Loucy (cell line): ENCODE measurements at regions not wholly inside any gene's neighbourhood (a gene's known extent, or its start where the extent isn't known, plus 50 kb on each side); places are given as distances from the start of the nearest gene placed in this dataset.

Experiments
- EZH2phosphoT487 ChIP-seq: fragments of 200-600 bp; IDR thresholded peaks from 2 replicates; pipeline ENCODE4 v1.6.1; 2018; ENCODE audit warnings: antibody characterized with exemption, mild to moderate bottlenecking, moderate library complexity, borderline replicate concordance
- TF ChIP-seq, protein P1 (sequence below): fragments of 200-600 bp; sonication (generic); conservative IDR thresholded peaks from 2 replicates; pipeline ENCODE4 v1.5.1; 2014; ENCODE audit warnings: mild to moderate bottlenecking, antibody characterized with exemption, low read length

DNA sequence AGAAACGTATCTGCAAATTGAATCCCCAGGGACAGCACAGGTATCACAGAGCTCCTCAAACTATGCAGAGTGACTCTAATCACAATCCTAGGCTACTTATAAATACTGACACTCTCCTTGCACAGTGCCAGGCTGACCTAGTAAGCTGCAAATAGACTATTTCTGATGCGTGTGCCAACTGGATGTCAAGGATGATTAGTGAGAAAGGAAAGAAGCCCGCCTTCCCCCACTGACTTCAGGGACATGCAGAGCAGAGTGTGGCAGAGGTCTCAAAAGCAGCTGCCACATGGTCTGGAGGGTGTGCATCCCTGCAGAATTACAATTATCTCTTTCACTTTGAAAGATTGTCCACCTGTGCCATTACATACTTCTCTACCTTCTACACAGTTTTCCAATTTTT, 235.6 kb downstream of the CPS1 start:
- TF ChIP-seq, protein P1, sequence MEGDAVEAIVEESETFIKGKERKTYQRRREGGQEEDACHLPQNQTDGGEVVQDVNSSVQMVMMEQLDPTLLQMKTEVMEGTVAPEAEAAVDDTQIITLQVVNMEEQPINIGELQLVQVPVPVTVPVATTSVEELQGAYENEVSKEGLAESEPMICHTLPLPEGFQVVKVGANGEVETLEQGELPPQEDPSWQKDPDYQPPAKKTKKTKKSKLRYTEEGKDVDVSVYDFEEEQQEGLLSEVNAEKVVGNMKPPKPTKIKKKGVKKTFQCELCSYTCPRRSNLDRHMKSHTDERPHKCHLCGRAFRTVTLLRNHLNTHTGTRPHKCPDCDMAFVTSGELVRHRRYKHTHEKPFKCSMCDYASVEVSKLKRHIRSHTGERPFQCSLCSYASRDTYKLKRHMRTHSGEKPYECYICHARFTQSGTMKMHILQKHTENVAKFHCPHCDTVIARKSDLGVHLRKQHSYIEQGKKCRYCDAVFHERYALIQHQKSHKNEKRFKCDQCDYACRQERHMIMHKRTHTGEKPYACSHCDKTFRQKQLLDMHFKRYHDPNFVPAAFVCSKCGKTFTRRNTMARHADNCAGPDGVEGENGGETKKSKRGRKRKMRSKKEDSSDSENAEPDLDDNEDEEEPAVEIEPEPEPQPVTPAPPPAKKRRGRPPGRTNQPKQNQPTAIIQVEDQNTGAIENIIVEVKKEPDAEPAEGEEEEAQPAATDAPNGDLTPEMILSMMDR = no peak
- TF ChIP-seq EZH2phosphoT487 = no peak
